ENCODE measurements at regions not wholly inside any gene's neighbourhood (a gene's known extent, or its start where the extent isn't known, plus 50 kb on each side); places are given as distances from the start of the nearest gene placed in this dataset.

- TF ChIP-seq RERE (CRISPR knock-in tag; IDR thresholded peaks at IDR 0.05; ENCODE audit: low read depth): no peak
- TF ChIP-seq ZFYVE20 (CRISPR knock-in tag; IDR thresholded peaks at IDR 0.05; ENCODE audit: borderline replicate concordance, low read depth): no peak
- TF ChIP-seq TCF7 (IDR thresholded peaks at IDR 0.05; ENCODE audit: low read depth): no peak
- TF ChIP-seq NPAS2 (CRISPR knock-in tag; IDR thresholded peaks at IDR 0.05; ENCODE audit: borderline replicate concordance): no peak
- TF ChIP-seq NFYB (CRISPR knock-in tag; IDR thresholded peaks at IDR 0.05): no peak
- TF ChIP-seq PAXIP1 (CRISPR knock-in tag; conservative IDR thresholded peaks at IDR 0.05): no peak
- TF ChIP-seq FOXA1 (IDR thresholded peaks at IDR 0.05): no peak
- no peak for TF ChIP-seq FOXA1 (CRISPR knock-in tag; IDR thresholded peaks at IDR 0.05)
Observed at GRCh38 chr4:110289601-110290100, 91.2 kb upstream of the ELOVL6 start.

All from HepG2 (cell line).